GM06990 (cell line): ENCODE measurements at regions not wholly inside any gene's neighbourhood (a gene's known extent, or its start where the extent isn't known, plus 50 kb on each side); places are given as distances from the start of the nearest gene placed in this dataset.

ENCODE experiments used
- DNase-seq: peaks from one replicate; pipeline ENCODE4 v3.0.0-alpha.2; 2011; ENCODE audit not compliant: insufficient read length; ENCODE audit errors: extremely low read depth
- H3K27me3 ChIP-seq: replicated peaks from 2 replicates; pipeline ENCODE4 v1.6.0; 2011; ENCODE audit warnings: low read length; ENCODE audit not compliant: control insufficient read depth, insufficient read depth
- H3K36me3 ChIP-seq: 2 replicates; pipeline ENCODE4 v1.5.1; 2011; ENCODE audit warnings: low read length; ENCODE audit not compliant: control insufficient read depth, insufficient read depth
- H3K4me3 ChIP-seq: replicated peaks from 2 replicates; pipeline ENCODE4 v1.5.1; 2011; ENCODE audit warnings: low read depth, mild to moderate bottlenecking, control low read depth, low read length
- TF ChIP-seq, protein P1 (sequence below): IDR thresholded peaks from 2 replicates; pipeline ENCODE4 v1.5.1; 2011; ENCODE audit warnings: low read length, control low read depth, mild to moderate bottlenecking, inconsistent platforms; ENCODE audit not compliant: insufficient read depth, poor library complexity, severe bottlenecking

- H3K27me3 ChIP-seq: no peaks in the 10 kb centered on the region
- DNase-seq: no peak
- H3K4me3 ChIP-seq: no peak overlapping the region
- H3K36me3 ChIP-seq: no peaks in the 10 kb centered on the region
- TF ChIP-seq, protein P1, sequence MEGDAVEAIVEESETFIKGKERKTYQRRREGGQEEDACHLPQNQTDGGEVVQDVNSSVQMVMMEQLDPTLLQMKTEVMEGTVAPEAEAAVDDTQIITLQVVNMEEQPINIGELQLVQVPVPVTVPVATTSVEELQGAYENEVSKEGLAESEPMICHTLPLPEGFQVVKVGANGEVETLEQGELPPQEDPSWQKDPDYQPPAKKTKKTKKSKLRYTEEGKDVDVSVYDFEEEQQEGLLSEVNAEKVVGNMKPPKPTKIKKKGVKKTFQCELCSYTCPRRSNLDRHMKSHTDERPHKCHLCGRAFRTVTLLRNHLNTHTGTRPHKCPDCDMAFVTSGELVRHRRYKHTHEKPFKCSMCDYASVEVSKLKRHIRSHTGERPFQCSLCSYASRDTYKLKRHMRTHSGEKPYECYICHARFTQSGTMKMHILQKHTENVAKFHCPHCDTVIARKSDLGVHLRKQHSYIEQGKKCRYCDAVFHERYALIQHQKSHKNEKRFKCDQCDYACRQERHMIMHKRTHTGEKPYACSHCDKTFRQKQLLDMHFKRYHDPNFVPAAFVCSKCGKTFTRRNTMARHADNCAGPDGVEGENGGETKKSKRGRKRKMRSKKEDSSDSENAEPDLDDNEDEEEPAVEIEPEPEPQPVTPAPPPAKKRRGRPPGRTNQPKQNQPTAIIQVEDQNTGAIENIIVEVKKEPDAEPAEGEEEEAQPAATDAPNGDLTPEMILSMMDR: no peak
Observed at GRCh38 chr5:163383754-163384153, 53.6 kb upstream of the CCNG1 start.

DNA sequence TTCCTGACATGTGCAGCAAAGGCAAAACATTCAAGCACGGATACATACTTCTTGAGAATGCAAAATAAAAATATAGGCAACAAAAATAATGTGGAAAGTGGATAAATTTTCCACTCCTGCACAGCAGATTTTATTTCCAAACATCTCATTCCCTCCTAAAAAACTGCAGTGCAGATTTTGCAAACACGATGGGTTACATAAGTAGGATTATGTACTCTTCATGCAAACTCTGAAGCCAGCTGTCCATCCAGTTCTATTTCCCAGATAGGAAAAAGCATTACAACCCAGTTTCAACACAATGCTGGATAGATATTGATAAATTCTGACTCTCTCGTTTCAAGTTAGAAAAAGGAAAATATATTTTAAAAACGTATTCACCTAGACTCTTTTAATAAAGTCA is 52.7 kb upstream of the CCNG1 start:
- no peak for DNase-seq
- Histone ChIP-seq H3K36me3 (no peaks in the 10 kb centered on the region), H3K27me3 (no peaks in the 10 kb centered on the region), H3K4me3 (no peak overlapping the region)
- TF ChIP-seq, protein P1: no peak

DNA sequence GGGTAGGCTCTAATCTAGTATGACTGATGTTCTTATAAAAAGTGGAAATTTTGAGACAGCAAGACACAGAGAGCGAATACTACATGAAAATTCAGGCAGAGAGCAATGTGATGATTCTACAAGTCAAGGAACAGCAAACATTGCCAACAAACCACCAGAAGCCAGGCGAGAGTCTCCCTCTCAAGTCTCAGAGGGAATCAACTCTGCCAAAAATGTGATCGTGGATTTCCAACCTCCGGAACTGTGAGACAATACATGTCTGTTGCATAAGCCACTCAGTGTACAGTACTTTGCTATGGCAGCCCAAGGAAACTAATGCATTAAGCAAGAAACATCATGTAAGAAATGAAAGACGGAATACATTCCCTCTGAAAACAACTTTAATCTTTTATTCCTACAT is 52.1 kb upstream of the CCNG1 start:
- Histone ChIP-seq H3K27me3 (no peaks in the 10 kb centered on the region), H3K4me3 (no peak overlapping the region), H3K36me3 (no peaks in the 10 kb centered on the region)
- no peak for DNase-seq
- TF ChIP-seq, protein P1: no peak

DNA sequence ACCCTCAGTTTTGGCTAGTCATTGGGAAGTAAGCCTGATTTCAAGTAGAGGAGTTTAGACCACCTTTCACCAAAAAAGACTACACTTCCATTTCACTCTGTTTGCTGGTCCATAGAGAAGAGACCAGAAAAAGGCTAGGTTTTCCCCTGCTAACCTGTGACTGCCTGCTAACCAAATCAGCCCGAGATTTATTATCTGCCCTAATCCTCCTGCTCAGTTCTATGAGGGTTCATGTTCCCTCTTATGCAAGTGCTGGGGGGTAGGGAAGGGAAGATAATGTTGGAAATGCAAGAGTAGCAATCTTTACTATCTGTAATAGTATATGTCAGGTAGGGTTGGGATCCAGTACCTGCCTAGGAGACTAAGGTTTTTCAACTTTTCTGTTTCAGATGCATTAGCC is 51.6 kb upstream of the CCNG1 start:
- no peaks in the 10 kb centered on the region for H3K27me3 ChIP-seq
- no peak overlapping the region for H3K4me3 ChIP-seq
- TF ChIP-seq, protein P1: no peak
- no peaks in the 10 kb centered on the region for H3K36me3 ChIP-seq
- no peak for DNase-seq

DNA sequence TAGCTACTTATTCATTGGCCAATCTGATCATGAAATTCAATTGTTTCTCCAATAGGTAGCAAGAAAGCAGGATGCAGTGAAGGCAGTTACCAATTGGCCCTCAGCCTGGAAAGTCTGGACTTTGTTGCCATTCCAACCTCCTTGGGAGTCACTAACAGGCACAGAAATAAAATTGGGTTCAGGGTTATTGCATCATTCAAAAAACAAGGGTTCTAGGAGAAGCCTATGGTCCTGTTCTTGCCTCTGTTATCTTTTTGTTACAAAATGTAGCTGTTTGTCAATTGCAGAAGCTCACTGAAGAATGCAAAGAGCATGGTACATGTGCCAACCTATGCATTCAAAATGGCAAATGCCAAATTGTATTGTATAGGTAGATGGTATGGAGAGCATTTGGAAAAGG is 51.0 kb upstream of the CCNG1 start:
- Histone ChIP-seq H3K36me3 (no peaks in the 10 kb centered on the region), H3K27me3 (no peaks in the 10 kb centered on the region), H3K4me3 (no peak overlapping the region)
- no peak for DNase-seq
- TF ChIP-seq, protein P1: no peak
